Trophoblast cell (in vitro differentiated cells and primary cell): ENCODE measurements at regions not wholly inside any gene's neighbourhood (a gene's known extent, or its start where the extent isn't known, plus 50 kb on each side); places are given as distances from the start of the nearest gene placed in this dataset.
"Not testable (repeated sequence)": the region's sequence is repeated elsewhere in the genome, so short reads cannot be mapped to it uniquely, and the experiment has no call there.

Experiments used
- DNase-seq, 2 donors: peaks; one replicate each; pipeline ENCODE4 v3.0.0-alpha.2; 2016
- H2AFZ ChIP-seq: 2 replicates; pipeline ENCODE4 v1.6.1; 2013; ENCODE audit warnings: low read length, moderate library complexity, mild to moderate bottlenecking; ENCODE audit not compliant: insufficient read depth, poor library complexity
- H2AK5ac ChIP-seq: 2 replicates; pipeline ENCODE4 v1.6.1; 2013; ENCODE audit warnings: mild to moderate bottlenecking, low read length
- H2BK120ac ChIP-seq: 2 replicates; pipeline ENCODE4 v1.6.1; 2013; ENCODE audit warnings: low read length, mild to moderate bottlenecking, moderate library complexity; ENCODE audit not compliant: insufficient read depth, poor library complexity
- H2BK12ac ChIP-seq: 2 replicates; pipeline ENCODE4 v1.6.1; 2013; ENCODE audit warnings: mild to moderate bottlenecking, low read length, moderate library complexity
- H2BK5ac ChIP-seq: 2 replicates; pipeline ENCODE4 v1.6.1; 2013; ENCODE audit warnings: low read length, low read depth, moderate library complexity, mild to moderate bottlenecking; ENCODE audit not compliant: poor library complexity
- H3K14ac ChIP-seq: 2 replicates; pipeline ENCODE4 v1.6.1; 2013; ENCODE audit warnings: mild to moderate bottlenecking, low read length
- H3K18ac ChIP-seq: 2 replicates; pipeline ENCODE4 v1.6.1; 2013; ENCODE audit warnings: mild to moderate bottlenecking, low read length
- H3K23ac ChIP-seq: 2 replicates; pipeline ENCODE4 v1.6.1; 2013; ENCODE audit warnings: low read length
- H3K27ac ChIP-seq: 2 replicates; pipeline ENCODE4 v1.5.1; 2013; ENCODE audit warnings: low read depth, mild to moderate bottlenecking, inconsistent platforms, low read length, moderate library complexity
- H3K27me3 ChIP-seq: 2 replicates; pipeline ENCODE4 v1.6.1; 2013; ENCODE audit warnings: inconsistent platforms, mild to moderate bottlenecking, low read length, moderate library complexity; ENCODE audit not compliant: insufficient read depth
- H3K36me3 ChIP-seq, 2 experiments: 1 replicate in 1 of 2; 2 replicates in 1 of 2; pipeline ENCODE4 v1.6.1; 2013; ENCODE audit warnings: low read length in 2 of 2, mild to moderate bottlenecking in 2 of 2, moderate library complexity in 1 of 2; ENCODE audit not compliant: insufficient read depth in 2 of 2, control insufficient read depth in 1 of 2
- H3K4ac ChIP-seq: 2 replicates; pipeline ENCODE4 v1.6.1; 2013; ENCODE audit warnings: low read depth, mild to moderate bottlenecking, low read length, moderate library complexity
- H3K4me1 ChIP-seq, 2 experiments: 1 replicate in 1 of 2; 2 replicates in 1 of 2; pipeline ENCODE4 v1.6.1; 2013; ENCODE audit warnings: low read length in 2 of 2, mild to moderate bottlenecking in 2 of 2, moderate library complexity in 1 of 2; ENCODE audit not compliant: insufficient read depth in 2 of 2, control insufficient read depth in 1 of 2
- H3K4me2 ChIP-seq: 2 replicates; pipeline ENCODE4 v1.6.1; 2013; ENCODE audit warnings: inconsistent platforms, mild to moderate bottlenecking, low read length, moderate library complexity
- H3K4me3 ChIP-seq: 2 replicates; pipeline ENCODE4 v1.5.1; 2013; ENCODE audit warnings: mild to moderate bottlenecking, low read depth, low read length, inconsistent platforms
- H3K79me1 ChIP-seq: one replicate; pipeline ENCODE4 v1.6.1; 2013; ENCODE audit warnings: low read length
- H3K79me2 ChIP-seq: 2 replicates; pipeline ENCODE4 v1.6.1; 2013; ENCODE audit warnings: low read length, mild to moderate bottlenecking; ENCODE audit not compliant: control insufficient read depth, insufficient read depth, poor library complexity
- H3K9ac ChIP-seq: 2 replicates; pipeline ENCODE4 v1.6.1; 2013; ENCODE audit warnings: mild to moderate bottlenecking, low read length
- H3K9me3 ChIP-seq: 2 replicates; pipeline ENCODE4 v1.6.1; 2013; ENCODE audit warnings: low read depth, mild to moderate bottlenecking, control low read depth, inconsistent platforms, low read length; ENCODE audit not compliant: insufficient read depth
- H4K12ac ChIP-seq: 2 replicates; pipeline ENCODE4 v1.6.1; 2013; ENCODE audit warnings: low read depth, mild to moderate bottlenecking, low read length, moderate library complexity
- H4K8ac ChIP-seq: 2 replicates; pipeline ENCODE4 v1.6.1; 2013; ENCODE audit warnings: low read depth, mild to moderate bottlenecking, low read length, moderate library complexity
- H4K91ac ChIP-seq: one replicate; pipeline ENCODE4 v1.6.1; 2013; ENCODE audit warnings: low read depth, mild to moderate bottlenecking, low read length, moderate library complexity
- WGBS: extraction: QIAGEN DNeasy Blood & Tissue Kit; methylation state at CpG from one replicate; pipeline ENCODE4 v1.1.7; 2013; ENCODE audit warnings: missing lambda C conversion rate; ENCODE audit not compliant: insufficient read length, insufficient coverage; ENCODE audit errors: extremely low coverage; 5-methylcytosine and 5-hydroxymethylcytosine counted together

DNA sequence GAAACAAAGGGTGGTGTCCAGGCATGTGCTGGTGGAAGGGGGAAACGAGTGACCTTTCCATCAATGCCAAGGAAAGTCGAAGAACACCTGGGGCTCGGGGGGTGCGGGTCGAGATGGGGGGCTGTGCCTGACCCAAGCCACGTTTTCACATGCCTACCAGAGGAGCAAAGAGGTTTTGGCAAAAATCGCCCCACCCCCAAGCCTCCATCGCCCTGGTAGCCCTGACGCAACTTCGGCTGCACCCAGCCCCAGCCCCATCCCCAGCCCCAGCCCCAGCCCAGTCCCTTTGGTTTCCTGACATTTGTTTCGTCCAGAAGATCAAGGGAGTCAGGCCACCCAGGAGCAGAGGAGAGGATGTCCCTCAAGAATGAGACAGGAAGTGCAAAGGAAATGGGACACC, 133.8 kb upstream of the ANKRD20A1 start:
- H3K18ac ChIP-seq, H4K12ac ChIP-seq, H3K4me2 ChIP-seq, DNase-seq, H3K27ac ChIP-seq, H3K79me1 ChIP-seq, H3K4ac ChIP-seq, H2AFZ ChIP-seq, H2AK5ac ChIP-seq, H3K27me3 ChIP-seq, H3K14ac ChIP-seq, H2BK12ac ChIP-seq, H4K91ac ChIP-seq, H2BK5ac ChIP-seq, H3K23ac ChIP-seq, H3K79me2 ChIP-seq, H2BK120ac ChIP-seq, H3K4me3 ChIP-seq, H3K36me3 ChIP-seq, H4K8ac ChIP-seq, H3K4me1 ChIP-seq, H3K9ac ChIP-seq, H3K9me3 ChIP-seq: not testable (repeated sequence)
- no CpG with 5 or more reads among the region's 11 CpGs for WGBS

DNA sequence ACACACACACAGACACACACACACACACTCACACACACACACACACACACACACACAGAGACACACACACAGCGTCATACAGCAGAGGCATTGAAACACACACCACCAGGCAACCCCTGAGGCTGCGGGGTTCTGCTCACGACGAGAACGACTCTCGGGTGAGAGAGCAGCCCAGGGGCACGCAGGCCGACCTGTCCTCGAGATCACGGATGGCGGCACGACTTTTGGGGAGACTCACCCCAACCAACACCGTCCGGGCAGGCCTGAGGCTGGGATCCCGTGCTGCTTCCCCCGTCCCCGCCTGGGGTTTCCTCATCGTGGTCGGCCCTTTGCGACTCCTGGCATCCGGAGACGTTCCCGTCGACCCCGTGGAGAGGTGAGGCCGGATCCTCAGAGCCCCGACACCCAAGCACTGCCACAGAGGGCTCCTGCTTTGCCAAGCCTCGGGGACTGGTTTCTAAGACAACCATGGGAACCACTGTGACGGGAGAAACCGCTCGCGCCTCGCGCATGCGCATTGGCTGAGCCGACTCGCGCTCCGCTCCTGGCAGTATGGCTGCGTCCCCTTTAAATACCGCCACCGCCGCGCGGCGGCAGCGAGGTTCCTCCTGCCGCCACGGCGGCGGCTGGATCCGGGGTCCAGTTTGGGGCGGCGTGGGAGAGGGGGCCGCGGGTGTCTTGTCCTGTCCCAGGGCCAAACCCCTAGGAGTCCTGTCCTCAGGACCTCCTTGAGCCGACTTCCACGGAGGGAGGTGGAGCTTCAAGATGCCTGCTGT, 132.3 kb upstream of the ANKRD20A1 start:
- not testable (repeated sequence) for H3K27me3 ChIP-seq, H4K91ac ChIP-seq, H2BK12ac ChIP-seq, H2AFZ ChIP-seq, H3K79me1 ChIP-seq, H3K79me2 ChIP-seq, H3K4me1 ChIP-seq, H3K9me3 ChIP-seq, H3K4me3 ChIP-seq, H2AK5ac ChIP-seq, H3K9ac ChIP-seq, H2BK5ac ChIP-seq, DNase-seq, H3K4ac ChIP-seq, H4K12ac ChIP-seq, H3K23ac ChIP-seq, H3K14ac ChIP-seq, H4K8ac ChIP-seq, H3K18ac ChIP-seq, H3K27ac ChIP-seq, H3K4me2 ChIP-seq, H2BK120ac ChIP-seq, H3K36me3 ChIP-seq
- WGBS, result no CpG with 5 or more reads among the region's 58 CpGs

DNA sequence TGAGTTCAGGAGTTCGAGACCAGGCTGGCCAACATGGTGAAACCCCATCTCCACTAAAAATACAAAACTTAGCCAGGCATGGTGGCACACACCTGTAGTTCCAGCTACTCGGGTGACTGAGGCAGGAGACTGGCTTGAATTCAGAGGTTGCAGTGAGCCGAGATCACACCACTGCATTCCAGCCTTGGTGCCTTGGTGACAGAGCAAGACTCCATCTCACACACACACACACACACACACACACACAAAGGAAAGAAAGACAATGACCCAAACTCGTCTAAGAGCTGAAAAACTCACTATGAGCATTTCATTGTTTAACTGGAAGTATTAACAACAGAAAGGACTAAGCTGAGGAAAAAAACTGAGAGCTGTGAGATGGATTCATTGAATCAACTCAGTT, 95.6 kb upstream of the ANKRD20A1 start:
- H2AFZ ChIP-seq, H3K36me3 ChIP-seq, H3K18ac ChIP-seq, H2BK120ac ChIP-seq, H2BK12ac ChIP-seq, H3K4me3 ChIP-seq, H3K9me3 ChIP-seq, H4K91ac ChIP-seq, H3K79me2 ChIP-seq, H3K4me2 ChIP-seq, DNase-seq, H3K27ac ChIP-seq, H2AK5ac ChIP-seq, H3K4me1 ChIP-seq, H3K9ac ChIP-seq, H3K4ac ChIP-seq, H2BK5ac ChIP-seq, H4K8ac ChIP-seq, H3K27me3 ChIP-seq, H4K12ac ChIP-seq, H3K79me1 ChIP-seq, H3K14ac ChIP-seq, H3K23ac ChIP-seq: not testable (repeated sequence)
- WGBS, result no CpG with 5 or more reads among the region's 4 CpGs

DNA sequence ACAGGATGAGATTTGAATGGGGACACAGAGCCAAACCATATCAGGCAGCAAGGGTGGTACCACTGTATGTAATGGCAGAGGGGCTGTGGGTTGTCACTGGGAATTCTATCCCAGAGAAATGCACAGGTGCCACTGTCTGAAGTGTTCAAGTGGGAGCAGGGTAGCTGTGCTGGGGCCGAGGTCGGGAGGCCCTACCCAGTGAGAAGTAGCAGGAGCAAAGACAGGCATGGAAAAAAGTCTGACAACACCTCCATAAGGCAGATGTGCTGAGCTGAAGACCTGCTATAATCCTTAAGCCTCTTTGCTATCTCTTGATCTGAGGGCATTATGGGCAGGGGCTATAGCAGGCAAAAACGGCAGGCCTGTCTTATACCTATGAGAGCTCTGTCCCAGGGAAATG, 86.9 kb upstream of the ANKRD20A1 start:
- H3K23ac ChIP-seq, H2AFZ ChIP-seq, H4K8ac ChIP-seq, H3K9me3 ChIP-seq, H3K4ac ChIP-seq, H3K79me2 ChIP-seq, H2BK12ac ChIP-seq, H3K27me3 ChIP-seq, H3K36me3 ChIP-seq, H3K18ac ChIP-seq, H3K4me2 ChIP-seq, H3K9ac ChIP-seq, H3K14ac ChIP-seq, H2BK120ac ChIP-seq, H3K4me3 ChIP-seq, H3K79me1 ChIP-seq, H3K4me1 ChIP-seq, H2AK5ac ChIP-seq, DNase-seq, H2BK5ac ChIP-seq, H4K12ac ChIP-seq, H3K27ac ChIP-seq, H4K91ac ChIP-seq: not testable (repeated sequence)
- WGBS, result no CpG with 5 or more reads among the region's 3 CpGs
